NCI-H146 (cell line): ENCODE measurements at regions not wholly inside any gene's neighbourhood (a gene's known extent, or its start where the extent isn't known, plus 50 kb on each side); places are given as distances from the start of the nearest gene placed in this dataset.

Experiments
- DNase-seq: peaks from one replicate; lab custom pipeline; 2025; lab: John Stamatoyannopoulos, UW

- DNase-seq, result no peak
These were observed 225.1 kb upstream of the ZP4 start for GRCh38 chr1:238115852-238116251.

GRCh38 chr1:238112952-238113621, 222.4 kb upstream of the ZP4 start:
- no peak for DNase-seq

GRCh38 chr1:238111516-238111915, 220.8 kb upstream of the ZP4 start:
- no peak for DNase-seq

- DNase-seq, result no peak
These were observed 220.4 kb upstream of the ZP4 start for GRCh38 chr1:238111081-238111480.

GRCh38 chr1:238108417-238108816, 217.7 kb upstream of the ZP4 start:
- DNase-seq, result no peak

GRCh38 chr1:238107322-238107721, 216.6 kb upstream of the ZP4 start:
- DNase-seq, result no peak

- no peak for DNase-seq
These were observed 214.0 kb upstream of the ZP4 start for GRCh38 chr1:238104752-238105151.

- no peak for DNase-seq
These were observed 211.2 kb upstream of the ZP4 start for GRCh38 chr1:238101923-238102322.

- no peak for DNase-seq
These were observed 209.1 kb upstream of the ZP4 start for GRCh38 chr1:238099871-238100270.

GRCh38 chr1:238089615-238090014, 198.9 kb upstream of the ZP4 start:
- no peak for DNase-seq

- DNase-seq, result no peak
These were observed 198.0 kb upstream of the ZP4 start for GRCh38 chr1:238088560-238089290.

- DNase-seq, result no peak
These were observed 183.3 kb upstream of the ZP4 start for GRCh38 chr1:238073991-238074390.

- DNase-seq, result no peak
These were observed 180.3 kb upstream of the ZP4 start for GRCh38 chr1:238071061-238071460.

- DNase-seq, result no peak
These were observed 172.7 kb upstream of the ZP4 start for GRCh38 chr1:238063454-238063853.

- no peak for DNase-seq
These were observed 171.4 kb upstream of the ZP4 start for GRCh38 chr1:238061967-238062613.

- DNase-seq, result no peak
These were observed 169.3 kb upstream of the ZP4 start for GRCh38 chr1:238060061-238060460.

- DNase-seq, result no peak
These were observed 162.0 kb upstream of the ZP4 start for GRCh38 chr1:238052496-238053266.

- DNase-seq, result no peak
These were observed 138.4 kb upstream of the ZP4 start for GRCh38 chr1:238029126-238029525.

- no peak for DNase-seq
These were observed 136.6 kb upstream of the ZP4 start for GRCh38 chr1:238027366-238027765.

- no peak for DNase-seq
These were observed 132.4 kb upstream of the ZP4 start for GRCh38 chr1:238023137-238023536.

- DNase-seq, result no peak
These were observed 127.5 kb upstream of the ZP4 start for GRCh38 chr1:238018214-238018613.

- DNase-seq, result no peak
These were observed 116.1 kb upstream of the ZP4 start for GRCh38 chr1:238006779-238007178.

GRCh38 chr1:238005116-238005515, 114.4 kb upstream of the ZP4 start:
- DNase-seq, result no peak
